AG09319 (cell line): ENCODE measurements at regions not wholly inside any gene's neighbourhood (a gene's known extent, or its start where the extent isn't known, plus 50 kb on each side); places are given as distances from the start of the nearest gene placed in this dataset.

Experiments used
- DNase-seq: peaks from one replicate; pipeline ENCODE4 v3.0.0-alpha.2; 2010; ENCODE audit warnings: low read depth; ENCODE audit errors: extremely low read depth
- TF ChIP-seq, protein P1 (sequence below): IDR thresholded peaks from 2 replicates; pipeline ENCODE4 v1.5.1; 2011; ENCODE audit warnings: low read depth, mild to moderate bottlenecking, inconsistent platforms, low read length, moderate library complexity

- DNase-seq: no peak
- TF ChIP-seq, protein P1, sequence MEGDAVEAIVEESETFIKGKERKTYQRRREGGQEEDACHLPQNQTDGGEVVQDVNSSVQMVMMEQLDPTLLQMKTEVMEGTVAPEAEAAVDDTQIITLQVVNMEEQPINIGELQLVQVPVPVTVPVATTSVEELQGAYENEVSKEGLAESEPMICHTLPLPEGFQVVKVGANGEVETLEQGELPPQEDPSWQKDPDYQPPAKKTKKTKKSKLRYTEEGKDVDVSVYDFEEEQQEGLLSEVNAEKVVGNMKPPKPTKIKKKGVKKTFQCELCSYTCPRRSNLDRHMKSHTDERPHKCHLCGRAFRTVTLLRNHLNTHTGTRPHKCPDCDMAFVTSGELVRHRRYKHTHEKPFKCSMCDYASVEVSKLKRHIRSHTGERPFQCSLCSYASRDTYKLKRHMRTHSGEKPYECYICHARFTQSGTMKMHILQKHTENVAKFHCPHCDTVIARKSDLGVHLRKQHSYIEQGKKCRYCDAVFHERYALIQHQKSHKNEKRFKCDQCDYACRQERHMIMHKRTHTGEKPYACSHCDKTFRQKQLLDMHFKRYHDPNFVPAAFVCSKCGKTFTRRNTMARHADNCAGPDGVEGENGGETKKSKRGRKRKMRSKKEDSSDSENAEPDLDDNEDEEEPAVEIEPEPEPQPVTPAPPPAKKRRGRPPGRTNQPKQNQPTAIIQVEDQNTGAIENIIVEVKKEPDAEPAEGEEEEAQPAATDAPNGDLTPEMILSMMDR: no peak
Measured at GRCh38 chr1:233790121-233790520, 114.4 kb upstream of the SLC35F3 start.

- TF ChIP-seq, protein P1: peak; percentile 96
- peak; percentile 24 for DNase-seq
Measured at GRCh38 chr1:233790662-233791371, 113.7 kb upstream of the SLC35F3 start.

DNA sequence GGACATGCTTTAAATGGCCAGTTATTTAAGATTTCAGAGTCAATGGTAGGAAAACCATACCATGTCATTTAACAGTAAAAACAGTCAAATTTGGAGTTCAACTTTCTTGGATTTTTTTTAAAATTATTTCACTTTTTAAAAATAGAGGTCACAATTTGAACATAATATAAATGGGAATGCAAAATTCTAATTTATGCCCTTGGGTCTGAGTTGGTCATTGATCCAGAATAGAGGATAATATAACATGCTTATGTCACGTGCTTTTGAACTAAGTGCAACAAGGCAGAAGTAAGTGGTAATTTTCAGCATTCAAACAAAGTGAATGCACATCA lies 113.1 kb upstream of the SLC35F3 start:
- no peak for DNase-seq
- TF ChIP-seq, protein P1: no peak

DNA sequence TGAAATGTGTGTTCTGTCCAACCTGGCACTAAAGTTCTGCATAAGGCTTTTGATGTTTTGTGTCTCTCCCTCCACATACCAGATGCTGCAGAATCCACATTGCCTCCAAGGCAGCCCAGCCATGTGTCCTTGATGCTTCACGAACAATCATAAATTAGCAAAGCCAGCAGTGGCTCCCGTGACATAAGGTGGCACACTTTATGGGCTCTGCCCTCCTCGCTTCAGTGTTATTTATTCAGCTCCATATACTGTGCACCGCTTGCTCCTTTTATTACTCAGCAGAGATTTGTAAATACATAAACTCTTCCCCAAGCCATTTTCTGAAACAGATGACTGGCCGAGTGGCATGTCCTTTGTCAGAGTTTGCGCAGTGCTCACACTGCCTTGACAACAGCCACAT lies 112.8 kb upstream of the SLC35F3 start:
- TF ChIP-seq, protein P1: no peak
- DNase-seq: no peak

DNA sequence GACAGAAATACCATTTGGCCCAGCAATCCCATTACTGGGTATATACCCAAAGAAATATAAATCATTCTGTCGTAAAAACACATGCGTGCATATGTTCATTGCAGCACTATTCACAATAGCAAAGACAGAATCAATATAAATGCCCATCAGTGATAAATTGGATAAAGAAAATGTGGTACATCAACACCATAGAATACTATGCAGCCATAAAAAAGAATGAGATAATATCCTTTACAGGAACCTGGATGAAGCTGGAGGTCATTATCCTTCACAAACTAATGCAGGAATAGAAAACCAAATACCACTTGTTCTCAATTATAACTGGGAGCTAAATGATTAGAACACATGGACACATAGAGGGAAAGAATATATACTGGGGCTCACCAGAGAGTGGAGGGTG lies 109.6 kb upstream of the SLC35F3 start:
- DNase-seq: no peak
- TF ChIP-seq, protein P1: no peak

DNA sequence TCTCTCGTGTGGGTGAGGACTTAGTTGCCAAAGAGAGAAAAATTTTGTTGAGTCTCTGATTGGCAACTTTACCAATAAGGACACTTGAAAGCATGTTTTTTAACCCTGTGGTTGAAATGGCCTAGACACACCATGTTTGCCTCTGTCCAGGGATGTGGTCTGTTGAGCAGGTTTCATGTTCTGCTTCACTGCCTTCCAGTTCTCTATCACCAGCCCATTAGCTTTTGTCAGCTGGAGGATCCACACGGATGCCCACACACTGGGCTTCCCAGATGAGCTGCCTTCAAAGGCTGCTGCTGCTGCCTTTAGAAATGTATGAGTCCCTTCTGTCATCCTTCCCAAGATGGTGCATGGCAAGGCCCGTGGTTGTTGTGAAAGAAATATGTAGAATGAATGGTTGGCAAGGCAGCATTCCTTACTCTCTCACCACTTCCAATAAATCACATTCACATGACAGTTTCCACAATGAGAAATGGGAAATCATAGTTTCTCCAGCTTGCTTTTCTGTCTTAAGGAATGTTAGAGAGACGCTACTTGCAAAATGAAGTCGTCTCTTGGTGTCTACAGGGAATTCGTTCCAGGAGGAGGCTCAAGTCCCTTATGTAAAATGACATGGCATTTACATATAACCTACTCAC lies 108.2 kb upstream of the SLC35F3 start:
- TF ChIP-seq, protein P1: no peak
- DNase-seq: no peak

DNA sequence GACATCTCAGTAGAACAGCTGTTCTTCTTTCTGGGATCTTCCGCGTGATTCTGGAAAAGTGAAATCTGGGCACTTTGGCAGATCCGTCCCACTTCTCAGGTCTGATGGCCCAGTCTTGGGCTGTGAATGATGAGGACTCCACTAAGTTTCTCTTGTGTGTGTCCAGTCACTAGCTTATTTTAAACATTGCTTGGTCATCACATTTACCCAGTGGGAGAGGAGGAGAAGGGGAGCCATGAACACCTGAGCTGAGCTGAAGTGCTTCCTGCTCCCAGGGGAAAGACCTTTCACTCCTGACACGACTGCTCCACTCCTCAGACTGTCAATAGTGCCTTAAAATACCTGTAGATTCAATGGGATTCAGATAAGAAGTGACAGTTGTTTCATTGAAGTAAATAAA lies 101.9 kb upstream of the SLC35F3 start:
- DNase-seq: no peak
- TF ChIP-seq, protein P1: no peak
